Inflammatory macrophage (primary cell): ENCODE measurements at regions not wholly inside any gene's neighbourhood (a gene's known extent, or its start where the extent isn't known, plus 50 kb on each side); places are given as distances from the start of the nearest gene placed in this dataset.

ENCODE experiments used
- DNase-seq, 2 donors: peaks; one replicate each; pipeline ENCODE4 v3.0.0-alpha.2; 2020 to 2022

GRCh38 chr10:4661511-4662255, 164.3 kb upstream of the AKR1E2 start:
- DNase-seq, result no peak

- DNase-seq, result no peak
Observed at GRCh38 chr10:4658777-4659176, 167.2 kb upstream of the AKR1E2 start.

GRCh38 chr10:4656576-4657194, 169.3 kb upstream of the AKR1E2 start:
- peak; percentile 48 to 56 for DNase-seq

GRCh38 chr10:4655879-4656278, 170.1 kb upstream of the AKR1E2 start:
- peak in 1 of 2 donors; percentile 10 for DNase-seq

GRCh38 chr10:4655406-4655805, 170.6 kb upstream of the AKR1E2 start:
- no peak for DNase-seq

- DNase-seq, result no peak
Observed at GRCh38 chr10:4654496-4654895, 171.5 kb upstream of the AKR1E2 start.

GRCh38 chr10:4653160-4653559, 172.8 kb upstream of the AKR1E2 start:
- DNase-seq, result no peak

- no peak for DNase-seq
Observed at GRCh38 chr10:4652111-4653010, 173.6 kb upstream of the AKR1E2 start.

- DNase-seq, result no peak
Observed at GRCh38 chr10:4651404-4652037, 174.5 kb upstream of the AKR1E2 start.

GRCh38 chr10:4650582-4650981, 175.4 kb upstream of the AKR1E2 start:
- no peak for DNase-seq

- DNase-seq, result no peak
Observed at GRCh38 chr10:4649886-4650508, 176.0 kb upstream of the AKR1E2 start.

- DNase-seq, result no peak
Observed at GRCh38 chr10:4649471-4649870, 176.5 kb upstream of the AKR1E2 start.

GRCh38 chr10:4648999-4649398, 177.0 kb upstream of the AKR1E2 start:
- no peak for DNase-seq

GRCh38 chr10:4647109-4647785, 178.8 kb upstream of the AKR1E2 start:
- no peak for DNase-seq

GRCh38 chr10:4646547-4646946, 179.5 kb upstream of the AKR1E2 start:
- no peak for DNase-seq

- DNase-seq, result no peak
Observed at GRCh38 chr10:4645836-4646235, 180.2 kb upstream of the AKR1E2 start.

- DNase-seq, result peak in 1 of 2 donors; percentile 71
Observed at GRCh38 chr10:4643471-4643870, 182.5 kb upstream of the AKR1E2 start.

- no peak for DNase-seq
Observed at GRCh38 chr10:4639960-4640359, 186.0 kb upstream of the AKR1E2 start.

GRCh38 chr10:4638099-4638498, 187.9 kb upstream of the AKR1E2 start:
- no peak for DNase-seq

- no peak for DNase-seq
Observed at GRCh38 chr10:4637657-4638056, 188.3 kb upstream of the AKR1E2 start.

GRCh38 chr10:4635883-4636282, 190.1 kb upstream of the AKR1E2 start:
- no peak for DNase-seq

GRCh38 chr10:4635388-4635787, 190.6 kb upstream of the AKR1E2 start:
- no peak for DNase-seq
